ENCODE measurements at regions not wholly inside any gene's neighbourhood (a gene's known extent, or its start where the extent isn't known, plus 50 kb on each side); places are given as distances from the start of the nearest gene placed in this dataset.

DNA sequence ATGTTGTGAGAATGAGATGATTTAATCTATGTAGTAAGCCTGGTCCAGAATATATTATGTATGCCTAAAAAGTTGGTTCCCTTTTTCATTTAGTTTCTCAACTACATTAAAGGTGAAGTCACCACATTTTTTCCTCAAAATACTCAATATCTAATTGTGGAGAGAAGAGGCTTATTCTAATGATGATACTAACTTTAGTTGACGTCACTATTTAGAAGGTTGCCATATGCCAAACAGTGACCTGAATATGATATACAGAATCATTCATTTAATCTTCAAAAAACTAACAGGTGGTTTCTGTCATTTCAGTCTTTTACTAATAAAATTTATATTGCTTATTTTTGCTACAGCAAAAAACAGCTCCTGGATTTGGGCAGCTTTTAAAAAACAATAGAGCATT is 480.7 kb upstream of the NWD2 start:
- POLR2A ChIA-PET = no interaction called here

DNA sequence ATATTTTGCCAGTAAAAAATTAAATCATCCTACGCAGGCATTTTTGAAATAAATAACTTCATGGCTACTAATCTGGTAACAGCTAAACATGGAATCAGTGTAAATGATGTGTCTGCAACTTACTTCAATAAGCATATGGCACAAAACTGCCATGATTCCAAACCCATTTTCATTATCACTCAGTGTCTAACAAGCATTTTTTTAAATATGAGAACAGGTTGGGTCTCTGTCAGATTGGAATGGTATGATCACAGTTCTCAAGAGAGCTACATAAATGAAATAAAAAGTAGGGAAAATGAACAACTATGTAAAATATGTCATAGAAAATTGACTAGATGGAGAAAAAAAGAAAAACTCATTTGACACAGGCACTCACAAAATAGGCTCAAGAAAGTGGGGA is 476.9 kb upstream of the NWD2 start:
- Histone ChIP-seq H3K36me3 (replicated peaks in 1 of 2; ENCODE audit: control extremely low read depth in 1 of 2, control insufficient read depth in 1 of 2, extremely low read depth in 1 of 2, insufficient read depth in 2 of 2, low read length in 1 of 2) (no peaks in the 10 kb centered on the region), H2AFZ (ENCODE audit: insufficient read depth, low read depth, low read length, poor library complexity, severe bottlenecking) (no peak overlapping the region), H3K9me3 (ENCODE audit: control extremely low read depth in 1 of 3, control insufficient read depth in 2 of 3, insufficient read depth in 1 of 3, low read length in 2 of 3) (no peaks in the 10 kb centered on the region), H3K27ac (ENCODE audit: low read length in 2 of 2) (no peak overlapping the region), H4K20me1 (ENCODE audit: control insufficient read depth, insufficient read depth, low read length, poor library complexity, severe bottlenecking) (no peaks in the 10 kb centered on the region), H3K4me1 (ENCODE audit: control insufficient read depth in 2 of 2, insufficient read depth in 2 of 2, low read length in 2 of 2) (no peaks in the 10 kb centered on the region), H3K27me3 (replicated peaks in 1 of 4; ENCODE audit: control extremely low read depth in 1 of 4, control insufficient read depth in 3 of 4, insufficient read depth in 4 of 4, low read length in 3 of 4) (no peaks in the 10 kb centered on the region), H3K4me3 (ENCODE audit: control extremely low read depth in 1 of 5, extremely low read depth in 1 of 5, insufficient read depth in 1 of 5, low read depth in 2 of 5, low read length in 4 of 5) (no peak overlapping the region), H3K79me2 (ENCODE audit: control insufficient read depth, insufficient read depth, low read length) (no peaks in the 10 kb centered on the region), H3K9ac (ENCODE audit: low read length) (no peak overlapping the region), H3K4me2 (replicated peaks; ENCODE audit: low read depth, low read length, poor library complexity, severe bottlenecking) (no peak overlapping the region)
- no peaks in the 10 kb centered on the region for H3K27me3 Mint-ChIP-seq
- POLR2A ChIA-PET = no interaction called here
- H3K4me1 Mint-ChIP-seq = no peaks in the 10 kb centered on the region
- intact Hi-C loops (cut with micrococcal nuclease) = no loop called here
- no peaks in the 10 kb centered on the region for H3K9me3 Mint-ChIP-seq (ENCODE audit: insufficient read depth)
- H3K27ac Mint-ChIP-seq = no peak overlapping the region
- TF ChIP-seq, protein P1, sequence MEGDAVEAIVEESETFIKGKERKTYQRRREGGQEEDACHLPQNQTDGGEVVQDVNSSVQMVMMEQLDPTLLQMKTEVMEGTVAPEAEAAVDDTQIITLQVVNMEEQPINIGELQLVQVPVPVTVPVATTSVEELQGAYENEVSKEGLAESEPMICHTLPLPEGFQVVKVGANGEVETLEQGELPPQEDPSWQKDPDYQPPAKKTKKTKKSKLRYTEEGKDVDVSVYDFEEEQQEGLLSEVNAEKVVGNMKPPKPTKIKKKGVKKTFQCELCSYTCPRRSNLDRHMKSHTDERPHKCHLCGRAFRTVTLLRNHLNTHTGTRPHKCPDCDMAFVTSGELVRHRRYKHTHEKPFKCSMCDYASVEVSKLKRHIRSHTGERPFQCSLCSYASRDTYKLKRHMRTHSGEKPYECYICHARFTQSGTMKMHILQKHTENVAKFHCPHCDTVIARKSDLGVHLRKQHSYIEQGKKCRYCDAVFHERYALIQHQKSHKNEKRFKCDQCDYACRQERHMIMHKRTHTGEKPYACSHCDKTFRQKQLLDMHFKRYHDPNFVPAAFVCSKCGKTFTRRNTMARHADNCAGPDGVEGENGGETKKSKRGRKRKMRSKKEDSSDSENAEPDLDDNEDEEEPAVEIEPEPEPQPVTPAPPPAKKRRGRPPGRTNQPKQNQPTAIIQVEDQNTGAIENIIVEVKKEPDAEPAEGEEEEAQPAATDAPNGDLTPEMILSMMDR (IDR thresholded peaks at IDR 0.05) = no peak
- TF ChIP-seq EZH2 (IDR thresholded peaks at IDR 0.05; ENCODE audit: borderline replicate concordance, insufficient read depth, low read depth, low read length, poor library complexity, severe bottlenecking) = no peak
- no CpG with 5 or more reads among the region's 1 CpG for WGBS (ENCODE audit: insufficient coverage)
- no peak overlapping the region for H3K4me3 Mint-ChIP-seq
- CTCF ChIA-PET = no interaction called here
- ATAC-seq (ENCODE audit: low read depth) (no peak), DNase-seq (no peak)

More for the DNA sequence above, 480.7 kb upstream of the NWD2 start:
- Mint-ChIP-seq H3K4me3 (no peak overlapping the region), H3K27ac (no peak overlapping the region), H3K4me1 (no peaks in the 10 kb centered on the region), H3K27me3 (no peaks in the 10 kb centered on the region), H3K9me3 (ENCODE audit: insufficient read depth) (no peaks in the 10 kb centered on the region)
- ATAC-seq (ENCODE audit: low read depth) (no peak), DNase-seq (no peak)
- Histone ChIP-seq H3K9ac (ENCODE audit: low read length) (no peak overlapping the region), H3K9me3 (ENCODE audit: control extremely low read depth in 1 of 3, control insufficient read depth in 2 of 3, insufficient read depth in 1 of 3, low read length in 2 of 3) (no peaks in the 10 kb centered on the region), H3K36me3 (replicated peaks in 1 of 2; ENCODE audit: control extremely low read depth in 1 of 2, control insufficient read depth in 1 of 2, extremely low read depth in 1 of 2, insufficient read depth in 2 of 2, low read length in 1 of 2) (no peaks in the 10 kb centered on the region), H3K27ac (ENCODE audit: low read length in 2 of 2) (no peak overlapping the region), H3K4me3 (ENCODE audit: control extremely low read depth in 1 of 5, extremely low read depth in 1 of 5, insufficient read depth in 1 of 5, low read depth in 2 of 5, low read length in 4 of 5) (no peak overlapping the region), H3K79me2 (ENCODE audit: control insufficient read depth, insufficient read depth, low read length) (no peaks in the 10 kb centered on the region), H2AFZ (ENCODE audit: insufficient read depth, low read depth, low read length, poor library complexity, severe bottlenecking) (no peak overlapping the region), H4K20me1 (ENCODE audit: control insufficient read depth, insufficient read depth, low read length, poor library complexity, severe bottlenecking) (no peaks in the 10 kb centered on the region), H3K27me3 (replicated peaks in 1 of 4; ENCODE audit: control extremely low read depth in 1 of 4, control insufficient read depth in 3 of 4, insufficient read depth in 4 of 4, low read length in 3 of 4) (no peaks in the 10 kb centered on the region), H3K4me1 (ENCODE audit: control insufficient read depth in 2 of 2, insufficient read depth in 2 of 2, low read length in 2 of 2) (no peaks in the 10 kb centered on the region), H3K4me2 (replicated peaks; ENCODE audit: low read depth, low read length, poor library complexity, severe bottlenecking) (no peak overlapping the region)
- CTCF ChIA-PET = no interaction called here
- no CpG with 5 or more reads among the region's 1 CpG for WGBS (ENCODE audit: insufficient coverage)
- TF ChIP-seq, protein P1 (IDR thresholded peaks at IDR 0.05) = no peak
- TF ChIP-seq EZH2 (IDR thresholded peaks at IDR 0.05; ENCODE audit: borderline replicate concordance, insufficient read depth, low read depth, low read length, poor library complexity, severe bottlenecking) = no peak
- intact Hi-C loops (cut with micrococcal nuclease) = no loop called here

Measured in B cell (primary cell).